SK-N-SH treated with all-trans-retinoic acid at 6 μM for 48 hours (cell line): ENCODE measurements at regions not wholly inside any gene's neighbourhood (a gene's known extent, or its start where the extent isn't known, plus 50 kb on each side); places are given as distances from the start of the nearest gene placed in this dataset.
"Not testable (repeated sequence)": the region's sequence is repeated elsewhere in the genome, so short reads cannot be mapped to it uniquely, and the experiment has no call there.

Experiments
- ATAC-seq: fragments of 200-7000 bp; cut with Tn5 transposase; 3 replicates; pipeline ENCODE4 v1.9.1; 2020; ENCODE audit warnings: mild to moderate bottlenecking, moderate library complexity
- CSDC2 ChIP-seq: fragments of 250-450 bp; sonication (Bioruptor Pico); IDR thresholded peaks from 2 replicates; pipeline ENCODE4 v1.5.0; 2020; ENCODE audit warnings: mild to moderate bottlenecking, moderate library complexity
- GLIS3 ChIP-seq: fragments of 250-450 bp; sonication (Bioruptor Pico); IDR thresholded peaks from 2 replicates; pipeline ENCODE4 v1.5.0; 2020; ENCODE audit warnings: mild to moderate bottlenecking, moderate library complexity
- ISL1 ChIP-seq: fragments of 250-450 bp; sonication (Bioruptor Pico); IDR thresholded peaks from 2 replicates; pipeline ENCODE4 v2.1.2; 2022; ENCODE audit warnings: mild to moderate bottlenecking, moderate library complexity
- OSR1 ChIP-seq: fragments of 250-450 bp; sonication (Bioruptor Pico); IDR thresholded peaks from 2 replicates; pipeline ENCODE4 v1.8.0; 2022; ENCODE audit warnings: moderate library complexity, mild to moderate bottlenecking, inconsistent platforms
- PPARA ChIP-seq: fragments of 250-450 bp; sonication (Bioruptor Pico); IDR thresholded peaks from 2 replicates; pipeline ENCODE4 v1.5.0; 2020; ENCODE audit warnings: mild to moderate bottlenecking, borderline replicate concordance
- RARB ChIP-seq: fragments of 250-450 bp; sonication (Bioruptor Pico); IDR thresholded peaks from 2 replicates; pipeline ENCODE4 v1.8.0; 2021; ENCODE audit warnings: mild to moderate bottlenecking, moderate library complexity
- TOX ChIP-seq: fragments of 250-450 bp; sonication (Bioruptor Pico); IDR thresholded peaks from 2 replicates; pipeline ENCODE4 v1.8.0; 2021; ENCODE audit warnings: mild to moderate bottlenecking, moderate library complexity, borderline replicate concordance
- TSHZ2 ChIP-seq: fragments of 250-450 bp; sonication (Bioruptor Pico); IDR thresholded peaks from 2 replicates; pipeline ENCODE4 v1.5.0; 2020; ENCODE audit warnings: mild to moderate bottlenecking, moderate library complexity
- ZNF70 ChIP-seq: fragments of 450-650 bp; formaldehyde crosslinking; IDR thresholded peaks from 2 replicates; pipeline ENCODE4 v1.5.0; 2020; ENCODE audit warnings: mild to moderate bottlenecking, moderate library complexity
- ZNF8 ChIP-seq: fragments of 450-650 bp; formaldehyde crosslinking; IDR thresholded peaks from 2 replicates; pipeline ENCODE4 v1.5.0; 2020; ENCODE audit warnings: mild to moderate bottlenecking, moderate library complexity
- TF ChIP-seq, protein P1 (sequence below): fragments of 250-450 bp; sonication (Bioruptor Pico); IDR thresholded peaks from 2 replicates; pipeline ENCODE4 v1.5.1; 2021; ENCODE audit warnings: mild to moderate bottlenecking, moderate library complexity

- ATAC-seq = not testable (repeated sequence)
Measured at GRCh38 chr12:131293071-131294015, 339.6 kb downstream of the ADGRD1 start.

DNA sequence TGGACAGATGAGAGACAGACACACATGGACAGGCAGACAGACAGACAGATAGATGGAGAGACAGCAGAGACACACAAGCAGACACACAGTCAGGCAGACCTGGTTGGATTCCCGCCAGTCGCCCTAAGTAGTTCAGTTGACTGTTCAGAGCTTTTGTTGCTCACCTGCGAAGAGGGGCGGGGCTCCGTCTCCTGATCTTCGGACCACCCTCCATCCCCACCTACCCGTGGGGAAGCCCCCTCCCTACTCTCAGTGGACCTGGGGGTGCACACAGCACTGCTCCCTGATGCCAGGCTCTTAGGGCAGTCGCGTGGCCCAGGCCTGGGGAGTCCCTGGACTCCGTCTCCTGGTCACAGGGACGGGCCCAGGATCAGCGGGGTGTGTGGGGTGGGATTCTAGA lies 341.0 kb downstream of the ADGRD1 start:
- ATAC-seq = not testable (repeated sequence)

DNA sequence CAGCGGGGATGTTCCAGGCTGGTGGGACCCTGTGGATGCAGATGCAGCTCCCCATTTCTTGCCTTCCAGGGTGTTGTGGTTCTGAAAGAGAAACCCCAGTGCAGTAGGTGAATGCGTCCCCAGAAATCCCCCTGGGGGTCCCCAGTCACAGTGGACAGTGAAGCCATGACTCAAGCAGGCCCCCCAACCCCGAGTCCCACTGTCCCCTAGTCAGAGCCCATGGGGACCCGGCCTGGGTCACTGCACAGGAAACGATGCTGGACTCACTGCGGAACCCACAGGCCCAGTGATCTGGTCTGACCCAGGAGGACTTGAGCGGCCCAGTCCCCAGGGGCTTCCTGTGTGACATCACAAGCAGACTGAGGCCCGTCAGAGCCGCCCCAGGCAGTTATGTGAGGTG lies 341.4 kb downstream of the ADGRD1 start:
- ATAC-seq = not testable (repeated sequence)

GRCh38 chr12:131295559-131295958 lies 341.9 kb downstream of the ADGRD1 start:
- ATAC-seq = not testable (repeated sequence)

- ATAC-seq = not testable (repeated sequence)
Measured at GRCh38 chr12:131296136-131296535, 342.4 kb downstream of the ADGRD1 start.

DNA sequence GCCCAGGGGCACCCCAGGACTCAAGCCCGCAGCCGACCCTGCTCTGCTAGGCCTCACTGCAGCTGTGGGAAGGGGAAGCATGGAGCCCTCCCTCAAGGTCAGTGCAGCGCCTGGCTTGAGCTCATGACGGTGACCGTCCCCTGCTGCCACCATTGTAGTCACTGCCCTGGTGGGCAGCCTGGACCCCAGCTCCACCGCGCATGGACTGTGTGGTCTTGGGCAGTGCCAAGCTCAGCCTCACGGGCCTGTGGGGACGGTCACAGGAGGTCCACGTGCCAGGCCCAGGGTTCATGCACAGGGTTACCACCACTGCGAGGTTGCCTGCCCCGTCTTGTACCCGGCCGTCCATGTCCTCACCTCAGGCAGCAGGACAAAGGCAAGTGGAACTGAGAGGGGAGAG lies 342.9 kb downstream of the ADGRD1 start:
- ATAC-seq = not testable (repeated sequence)

GRCh38 chr12:131298526-131299369 lies 345.0 kb downstream of the ADGRD1 start:
- ATAC-seq = not testable (repeated sequence)

GRCh38 chr12:131299370-131299701 lies 345.6 kb downstream of the ADGRD1 start:
- ATAC-seq = not testable (repeated sequence)

- ATAC-seq = not testable (repeated sequence)
Measured at GRCh38 chr12:131303576-131303975, 349.9 kb downstream of the ADGRD1 start.

DNA sequence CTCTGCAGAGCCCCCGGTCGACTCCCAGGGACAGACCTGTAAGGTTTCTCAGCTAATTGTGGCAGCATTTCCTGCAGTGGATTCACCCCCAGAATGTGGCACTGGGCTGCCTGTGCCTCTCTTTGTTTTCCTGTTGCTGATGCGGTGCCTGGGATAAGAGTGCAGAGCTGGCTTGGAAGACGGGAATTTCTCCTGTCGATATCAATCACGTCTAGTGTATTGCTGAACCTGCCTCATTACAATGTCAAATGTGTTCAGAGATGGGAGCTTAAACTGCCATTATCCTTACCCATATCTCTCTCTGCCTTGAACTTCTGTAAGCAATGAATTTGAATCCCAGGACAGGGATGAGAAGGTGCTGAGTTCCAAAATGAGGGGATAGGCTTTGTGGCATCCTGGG lies 350.9 kb downstream of the ADGRD1 start:
- not testable (repeated sequence) for ATAC-seq

- ATAC-seq = no peak
- TF ChIP-seq ZNF8 (no peak), GLIS3 (CRISPR knock-in tag) (no peak), ZNF70 (CRISPR knock-in tag) (no peak), TOX (no peak), PPARA (CRISPR knock-in tag) (no peak), RARB (CRISPR knock-in tag) (no peak), TSHZ2 (no peak), CSDC2 (CRISPR knock-in tag) (no peak), ISL1 (no peak), OSR1 (CRISPR knock-in tag) (no peak)
- TF ChIP-seq, protein P1, sequence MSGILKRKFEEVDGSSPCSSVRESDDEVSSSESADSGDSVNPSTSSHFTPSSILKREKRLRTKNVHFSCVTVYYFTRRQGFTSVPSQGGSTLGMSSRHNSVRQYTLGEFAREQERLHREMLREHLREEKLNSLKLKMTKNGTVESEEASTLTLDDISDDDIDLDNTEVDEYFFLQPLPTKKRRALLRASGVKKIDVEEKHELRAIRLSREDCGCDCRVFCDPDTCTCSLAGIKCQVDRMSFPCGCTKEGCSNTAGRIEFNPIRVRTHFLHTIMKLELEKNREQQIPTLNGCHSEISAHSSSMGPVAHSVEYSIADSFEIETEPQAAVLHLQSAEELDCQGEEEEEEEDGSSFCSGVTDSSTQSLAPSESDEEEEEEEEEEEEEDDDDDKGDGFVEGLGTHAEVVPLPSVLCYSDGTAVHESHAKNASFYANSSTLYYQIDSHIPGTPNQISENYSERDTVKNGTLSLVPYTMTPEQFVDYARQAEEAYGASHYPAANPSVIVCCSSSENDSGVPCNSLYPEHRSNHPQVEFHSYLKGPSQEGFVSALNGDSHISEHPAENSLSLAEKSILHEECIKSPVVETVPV = no peak
Measured at GRCh38 chr12:131309700-131310099, 356.0 kb downstream of the ADGRD1 start.

DNA sequence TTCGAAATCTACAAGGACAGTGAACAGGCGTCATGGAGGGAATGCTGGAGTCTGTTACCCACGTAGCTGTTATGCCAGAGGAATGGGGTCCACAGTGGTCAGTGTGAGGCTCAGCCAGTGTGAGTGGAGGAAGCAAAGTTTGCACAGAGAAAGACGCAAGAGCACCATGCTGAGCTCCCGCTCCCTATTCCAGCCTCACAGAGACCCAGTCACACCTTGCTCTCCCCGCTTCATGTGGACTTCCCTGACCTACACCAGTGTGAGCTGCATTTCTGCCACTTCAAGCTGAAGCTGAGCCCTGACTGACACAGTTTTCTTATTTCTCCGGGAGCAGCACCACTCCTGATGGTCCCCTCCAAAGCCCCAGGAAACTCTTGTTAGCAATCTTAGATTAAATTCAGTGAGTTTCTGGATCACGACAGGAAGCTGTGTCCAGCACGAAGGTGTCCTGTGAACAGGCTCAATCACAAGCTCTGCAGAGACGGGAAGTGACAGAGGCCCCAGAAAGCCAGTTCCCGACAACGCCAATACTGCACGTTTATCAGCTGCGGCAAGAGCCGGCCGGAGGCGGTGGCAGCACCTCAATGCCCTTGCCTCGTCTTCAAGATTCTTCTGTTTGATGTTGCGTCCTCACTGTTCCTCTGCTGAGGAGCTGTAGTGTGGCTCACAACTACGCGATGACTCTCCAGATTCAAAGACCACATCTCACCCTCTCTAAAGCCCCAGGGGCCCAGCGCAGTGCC lies 356.7 kb downstream of the ADGRD1 start:
- not testable (repeated sequence) for ATAC-seq

DNA sequence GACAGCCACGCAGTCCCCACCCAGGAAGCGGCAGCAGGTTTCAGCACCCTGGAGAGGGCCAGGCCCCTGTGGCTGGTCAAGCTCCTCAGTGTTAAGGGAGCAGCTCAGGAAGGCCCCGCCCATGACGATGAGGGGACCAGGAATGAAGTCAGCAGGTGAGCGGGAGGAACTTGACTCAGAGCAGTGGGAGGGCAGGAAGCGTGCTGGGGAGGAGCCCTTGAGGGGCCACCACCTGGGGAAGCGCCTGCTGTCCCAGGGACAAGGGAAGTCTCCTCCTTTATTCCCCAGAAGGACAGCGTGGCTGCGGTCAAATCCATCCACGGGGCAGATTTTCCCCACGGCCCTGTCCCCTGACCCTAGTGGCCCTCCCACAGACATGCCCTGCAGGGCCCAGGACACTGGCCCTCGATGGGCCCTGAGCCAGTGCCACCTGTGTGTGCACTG lies 357.6 kb downstream of the ADGRD1 start:
- ATAC-seq = not testable (repeated sequence)
